Ascending aorta (tissue), 2 donors: ENCODE measurements at regions not wholly inside any gene's neighbourhood (a gene's known extent, or its start where the extent isn't known, plus 50 kb on each side); places are given as distances from the start of the nearest gene placed in this dataset.

Experiments
- DNase-seq, 2 donors: peaks; one replicate each; pipeline ENCODE4 v3.0.0-alpha.2; 2019; ENCODE audit warnings: low spot score in 2 of 2
- H3K27ac ChIP-seq, 2 donors: fragments of 200-600 bp; sonication (generic); one replicate each; pipeline ENCODE4 v1.5.1; 2016 to 2017; ENCODE audit warnings: mild to moderate bottlenecking in 1 of 2
- H3K27me3 ChIP-seq: fragments of 200-600 bp; sonication (generic); one replicate; pipeline ENCODE4 v1.5.1; 2017
- H3K36me3 ChIP-seq, 2 donors: fragments of 200-600 bp; sonication (generic); one replicate each; pipeline ENCODE4 v1.5.1; 2016
- H3K4me1 ChIP-seq, 2 donors: fragments of 200-600 bp; sonication (generic); one replicate each; pipeline ENCODE4 v1.5.1; 2016 to 2017; ENCODE audit warnings: mild to moderate bottlenecking in 1 of 2
- H3K4me3 ChIP-seq, 2 donors: fragments of 200-600 bp; sonication (generic); one replicate each; pipeline ENCODE4 v1.5.1; 2016 to 2017; ENCODE audit warnings: mild to moderate bottlenecking in 1 of 2
- H3K9me3 ChIP-seq, 2 donors: fragments of 200-600 bp; sonication (generic); one replicate each; pipeline ENCODE4 v1.5.1; 2016
- intact Hi-C: fragments of 100-400 bp; cut with DNase I; formaldehyde crosslinking; loops from one replicate; pipeline ENCODE4 v1.15.1; 2023
- TF ChIP-seq, protein P1 (sequence below), 3 experiments: fragments of 200-600 bp in 2 of 3; fragments of 450-650 bp in 1 of 3; sonication (generic) in 2 of 3; IDR thresholded peaks; one replicate each; pipeline ENCODE4 v1.5.1; 2016 to 2019; ENCODE audit warnings: antibody characterized with exemption in 3 of 3, mild to moderate bottlenecking in 1 of 3, moderate library complexity in 1 of 3

- no peaks in the 10 kb centered on the region for H3K4me1 ChIP-seq
These were observed 262.0 kb downstream of the MEIS1 start for GRCh38 chr2:66696886-66697285.

GRCh38 chr2:66697366-66697765 lies 262.4 kb downstream of the MEIS1 start:
- intact Hi-C loops: no loop called here
- Histone ChIP-seq H3K4me3 (no peak overlapping the region), H3K4me1 (no peaks in the 10 kb centered on the region), H3K9me3 (no peaks in the 10 kb centered on the region), H3K27me3 (no peaks in the 10 kb centered on the region), H3K36me3 (no peaks in the 10 kb centered on the region), H3K27ac (no peak overlapping the region)
- DNase-seq: no peak
- TF ChIP-seq, protein P1, sequence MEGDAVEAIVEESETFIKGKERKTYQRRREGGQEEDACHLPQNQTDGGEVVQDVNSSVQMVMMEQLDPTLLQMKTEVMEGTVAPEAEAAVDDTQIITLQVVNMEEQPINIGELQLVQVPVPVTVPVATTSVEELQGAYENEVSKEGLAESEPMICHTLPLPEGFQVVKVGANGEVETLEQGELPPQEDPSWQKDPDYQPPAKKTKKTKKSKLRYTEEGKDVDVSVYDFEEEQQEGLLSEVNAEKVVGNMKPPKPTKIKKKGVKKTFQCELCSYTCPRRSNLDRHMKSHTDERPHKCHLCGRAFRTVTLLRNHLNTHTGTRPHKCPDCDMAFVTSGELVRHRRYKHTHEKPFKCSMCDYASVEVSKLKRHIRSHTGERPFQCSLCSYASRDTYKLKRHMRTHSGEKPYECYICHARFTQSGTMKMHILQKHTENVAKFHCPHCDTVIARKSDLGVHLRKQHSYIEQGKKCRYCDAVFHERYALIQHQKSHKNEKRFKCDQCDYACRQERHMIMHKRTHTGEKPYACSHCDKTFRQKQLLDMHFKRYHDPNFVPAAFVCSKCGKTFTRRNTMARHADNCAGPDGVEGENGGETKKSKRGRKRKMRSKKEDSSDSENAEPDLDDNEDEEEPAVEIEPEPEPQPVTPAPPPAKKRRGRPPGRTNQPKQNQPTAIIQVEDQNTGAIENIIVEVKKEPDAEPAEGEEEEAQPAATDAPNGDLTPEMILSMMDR (IDR thresholded peaks at IDR 0.05): no peak

More at GRCh38 chr2:66696886-66697285, 262.0 kb downstream of the MEIS1 start:
- Histone ChIP-seq H3K27me3 (no peaks in the 10 kb centered on the region), H3K36me3 (no peaks in the 10 kb centered on the region), H3K27ac (no peak overlapping the region), H3K4me3 (no peak overlapping the region), H3K9me3 (no peaks in the 10 kb centered on the region)
- DNase-seq: no peak
- intact Hi-C loops: no loop called here
- TF ChIP-seq, protein P1 (IDR thresholded peaks at IDR 0.05): no peak

- TF ChIP-seq, protein P1 (IDR thresholded peaks at IDR 0.05): no peak
- intact Hi-C loops: no loop called here
- Histone ChIP-seq H3K27me3 (no peaks in the 10 kb centered on the region), H3K9me3 (no peaks in the 10 kb centered on the region), H3K4me3 (no peak overlapping the region), H3K4me1 (no peaks in the 10 kb centered on the region), H3K36me3 (no peaks in the 10 kb centered on the region), H3K27ac (no peak overlapping the region)
- no peak for DNase-seq
These were observed 263.2 kb downstream of the MEIS1 start for GRCh38 chr2:66698091-66698490.

DNA sequence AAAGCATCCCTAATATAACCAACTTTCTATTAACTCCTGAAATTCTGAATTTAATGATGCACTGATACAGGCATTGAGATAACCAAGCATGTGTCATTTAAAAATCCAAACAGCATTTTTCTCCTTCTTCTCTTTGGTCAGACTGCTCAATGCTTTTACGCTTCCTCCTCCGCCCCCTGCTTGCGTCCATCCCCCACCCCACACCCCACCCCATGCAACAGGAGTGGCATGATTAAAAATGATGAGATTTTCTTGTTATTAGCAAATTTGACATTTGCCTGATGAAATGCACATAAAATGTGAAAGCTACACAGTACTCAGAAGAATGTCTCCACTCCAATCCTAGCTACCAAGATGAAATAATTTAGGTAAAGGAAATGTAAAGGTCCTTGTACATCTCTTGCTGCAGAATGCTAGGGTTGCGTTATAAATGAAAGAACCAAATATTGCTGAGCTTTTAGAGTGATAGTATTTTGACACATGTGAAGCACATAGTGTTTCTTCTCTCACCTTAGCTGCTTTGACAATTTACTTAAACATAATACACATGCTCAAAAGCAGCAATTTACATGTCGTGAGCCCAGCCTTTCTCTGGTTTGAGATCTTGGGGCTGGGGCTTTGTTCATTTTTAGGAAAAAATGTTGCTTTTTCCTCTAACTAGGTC lies 263.8 kb downstream of the MEIS1 start:
- Histone ChIP-seq H3K9me3 (no peaks in the 10 kb centered on the region), H3K4me1 (no peaks in the 10 kb centered on the region), H3K27ac (no peak overlapping the region), H3K27me3 (no peaks in the 10 kb centered on the region), H3K36me3 (no peaks in the 10 kb centered on the region), H3K4me3 (no peak overlapping the region)
- no peak for DNase-seq
- intact Hi-C loops: no loop called here
- TF ChIP-seq, protein P1 (IDR thresholded peaks at IDR 0.05): no peak

DNA sequence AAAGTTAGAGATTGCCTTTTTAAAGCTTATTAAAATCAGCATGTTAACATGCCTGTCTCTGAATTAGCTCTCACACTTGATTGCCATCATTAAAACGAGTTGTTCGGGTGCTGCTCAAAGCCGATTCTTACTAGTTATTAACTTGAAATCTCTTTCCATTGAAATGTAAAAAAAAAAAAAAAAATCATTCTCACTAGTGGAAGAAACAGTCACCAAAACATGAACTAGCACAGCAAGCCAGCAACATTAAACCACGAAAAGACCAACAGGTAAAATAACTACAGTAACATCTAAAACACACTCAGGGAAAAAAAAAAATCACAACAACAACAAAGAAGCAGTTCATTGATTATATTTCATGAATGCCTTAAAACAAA lies 264.5 kb downstream of the MEIS1 start:
- Histone ChIP-seq H3K36me3 (no peaks in the 10 kb centered on the region), H3K4me1 (no peaks in the 10 kb centered on the region), H3K27me3 (no peaks in the 10 kb centered on the region), H3K27ac (no peak overlapping the region), H3K9me3 (no peaks in the 10 kb centered on the region), H3K4me3 (no peak overlapping the region)
- intact Hi-C loops: no loop called here
- no peak for DNase-seq
- TF ChIP-seq, protein P1 (IDR thresholded peaks at IDR 0.05): no peak
